ENCODE measurements at regions not wholly inside any gene's neighbourhood (a gene's known extent, or its start where the extent isn't known, plus 50 kb on each side); places are given as distances from the start of the nearest gene placed in this dataset.
"Not testable (repeated sequence)": the region's sequence is repeated elsewhere in the genome, so short reads cannot be mapped to it uniquely, and the experiment has no call there.

- Histone ChIP-seq H3K9ac (ENCODE audit: low read length in 2 of 2) (no peak overlapping the region), H3K27ac (ENCODE audit: low read length) (no peak overlapping the region), H3K27me3 (ENCODE audit: control insufficient read depth in 1 of 2, insufficient read depth in 2 of 2, low read length in 2 of 2) (no peaks in the 10 kb centered on the region), H3K36me3 (ENCODE audit: control insufficient read depth in 2 of 2, insufficient read depth in 2 of 2, low read length in 2 of 2) (no peaks in the 10 kb centered on the region), H3K9me3 (ENCODE audit: control insufficient read depth in 2 of 2, low read length in 2 of 2) (no peaks in the 10 kb centered on the region), H3K4me3 (ENCODE audit: low read length in 2 of 2) (no peak overlapping the region), H3K4me1 (ENCODE audit: control insufficient read depth, insufficient read depth, low read length) (no peaks in the 10 kb centered on the region)
Observed at GRCh38 chr3:87691109-87691508, 367.7 kb downstream of the CGGBP1 start.

- not testable (repeated sequence) for H3K27ac ChIP-seq (ENCODE audit: low read length); H3K4me1 ChIP-seq (ENCODE audit: control insufficient read depth, insufficient read depth, low read length); H3K36me3 ChIP-seq (ENCODE audit: control insufficient read depth in 2 of 2, insufficient read depth in 2 of 2, low read length in 2 of 2); H3K4me3 ChIP-seq (ENCODE audit: low read length in 2 of 2); H3K9ac ChIP-seq (ENCODE audit: low read length in 2 of 2); H3K27me3 ChIP-seq (ENCODE audit: control insufficient read depth in 1 of 2, insufficient read depth in 2 of 2, low read length in 2 of 2); H3K9me3 ChIP-seq (ENCODE audit: control insufficient read depth in 2 of 2, low read length in 2 of 2)
Observed at GRCh38 chr3:87678984-87679660, 379.7 kb downstream of the CGGBP1 start.

GRCh38 chr3:87674397-87675161, 384.2 kb downstream of the CGGBP1 start:
- H3K27me3 ChIP-seq (ENCODE audit: control insufficient read depth in 1 of 2, insufficient read depth in 2 of 2, low read length in 2 of 2) = no peaks in the 10 kb centered on the region
- H3K9me3 ChIP-seq (ENCODE audit: control insufficient read depth in 2 of 2, low read length in 2 of 2) = no peaks in the 10 kb centered on the region
- no peaks in the 10 kb centered on the region for H3K4me1 ChIP-seq (ENCODE audit: control insufficient read depth, insufficient read depth, low read length)
- H3K4me3 ChIP-seq (ENCODE audit: low read length in 2 of 2) = no peak overlapping the region
- no peak overlapping the region for H3K9ac ChIP-seq (ENCODE audit: low read length in 2 of 2)
- no peak overlapping the region for H3K27ac ChIP-seq (ENCODE audit: low read length)
- no peaks in the 10 kb centered on the region for H3K36me3 ChIP-seq (ENCODE audit: control insufficient read depth in 2 of 2, insufficient read depth in 2 of 2, low read length in 2 of 2)

GRCh38 chr3:87673132-87673531, 385.7 kb downstream of the CGGBP1 start:
- Histone ChIP-seq H3K27me3 (ENCODE audit: control insufficient read depth in 1 of 2, insufficient read depth in 2 of 2, low read length in 2 of 2) (no peaks in the 10 kb centered on the region), H3K4me3 (ENCODE audit: low read length in 2 of 2) (no peak overlapping the region), H3K4me1 (ENCODE audit: control insufficient read depth, insufficient read depth, low read length) (no peaks in the 10 kb centered on the region), H3K9ac (ENCODE audit: low read length in 2 of 2) (no peak overlapping the region), H3K36me3 (ENCODE audit: control insufficient read depth in 2 of 2, insufficient read depth in 2 of 2, low read length in 2 of 2) (no peaks in the 10 kb centered on the region), H3K9me3 (ENCODE audit: control insufficient read depth in 2 of 2, low read length in 2 of 2) (no peaks in the 10 kb centered on the region), H3K27ac (ENCODE audit: low read length) (no peak overlapping the region)

- Histone ChIP-seq H3K27me3 (ENCODE audit: control insufficient read depth in 1 of 2, insufficient read depth in 2 of 2, low read length in 2 of 2) (no peaks in the 10 kb centered on the region), H3K9me3 (ENCODE audit: control insufficient read depth in 2 of 2, low read length in 2 of 2) (no peaks in the 10 kb centered on the region), H3K36me3 (ENCODE audit: control insufficient read depth in 2 of 2, insufficient read depth in 2 of 2, low read length in 2 of 2) (no peaks in the 10 kb centered on the region), H3K9ac (ENCODE audit: low read length in 2 of 2) (no peak overlapping the region), H3K4me3 (ENCODE audit: low read length in 2 of 2) (no peak overlapping the region), H3K4me1 (ENCODE audit: control insufficient read depth, insufficient read depth, low read length) (no peaks in the 10 kb centered on the region), H3K27ac (ENCODE audit: low read length) (no peak overlapping the region)
Observed at GRCh38 chr3:87654184-87654583, 377.8 kb upstream of the POU1F1 start.

- not testable (repeated sequence) for H3K9ac ChIP-seq (ENCODE audit: low read length in 2 of 2); H3K4me1 ChIP-seq (ENCODE audit: control insufficient read depth, insufficient read depth, low read length); H3K27ac ChIP-seq (ENCODE audit: low read length); H3K36me3 ChIP-seq (ENCODE audit: control insufficient read depth in 2 of 2, insufficient read depth in 2 of 2, low read length in 2 of 2); H3K4me3 ChIP-seq (ENCODE audit: low read length in 2 of 2); H3K27me3 ChIP-seq (ENCODE audit: control insufficient read depth in 1 of 2, insufficient read depth in 2 of 2, low read length in 2 of 2); H3K9me3 ChIP-seq (ENCODE audit: control insufficient read depth in 2 of 2, low read length in 2 of 2)
Observed at GRCh38 chr3:87653138-87653537, 376.8 kb upstream of the POU1F1 start.

- Histone ChIP-seq H3K4me3 (ENCODE audit: low read length in 2 of 2) (no peak overlapping the region), H3K27me3 (ENCODE audit: control insufficient read depth in 1 of 2, insufficient read depth in 2 of 2, low read length in 2 of 2) (no peaks in the 10 kb centered on the region), H3K36me3 (ENCODE audit: control insufficient read depth in 2 of 2, insufficient read depth in 2 of 2, low read length in 2 of 2) (no peaks in the 10 kb centered on the region), H3K27ac (ENCODE audit: low read length) (no peak overlapping the region), H3K9me3 (ENCODE audit: control insufficient read depth in 2 of 2, low read length in 2 of 2) (no peaks in the 10 kb centered on the region), H3K9ac (ENCODE audit: low read length in 2 of 2) (no peak overlapping the region), H3K4me1 (ENCODE audit: control insufficient read depth, insufficient read depth, low read length) (no peaks in the 10 kb centered on the region)
Observed at GRCh38 chr3:87634426-87634825, 358.0 kb upstream of the POU1F1 start.

- Histone ChIP-seq H3K27ac (ENCODE audit: low read length) (no peak overlapping the region), H3K4me3 (ENCODE audit: low read length in 2 of 2) (no peak overlapping the region), H3K9ac (ENCODE audit: low read length in 2 of 2) (no peak overlapping the region), H3K9me3 (ENCODE audit: control insufficient read depth in 2 of 2, low read length in 2 of 2) (no peaks in the 10 kb centered on the region), H3K27me3 (ENCODE audit: control insufficient read depth in 1 of 2, insufficient read depth in 2 of 2, low read length in 2 of 2) (no peaks in the 10 kb centered on the region), H3K36me3 (ENCODE audit: control insufficient read depth in 2 of 2, insufficient read depth in 2 of 2, low read length in 2 of 2) (no peaks in the 10 kb centered on the region), H3K4me1 (ENCODE audit: control insufficient read depth, insufficient read depth, low read length) (no peaks in the 10 kb centered on the region)
Observed at GRCh38 chr3:87627316-87627715, 350.9 kb upstream of the POU1F1 start.

GRCh38 chr3:87626546-87626945, 350.2 kb upstream of the POU1F1 start:
- Histone ChIP-seq H3K9me3 (ENCODE audit: control insufficient read depth in 2 of 2, low read length in 2 of 2) (no peaks in the 10 kb centered on the region), H3K4me3 (ENCODE audit: low read length in 2 of 2) (no peak overlapping the region), H3K27me3 (ENCODE audit: control insufficient read depth in 1 of 2, insufficient read depth in 2 of 2, low read length in 2 of 2) (no peaks in the 10 kb centered on the region), H3K27ac (ENCODE audit: low read length) (no peak overlapping the region), H3K4me1 (ENCODE audit: control insufficient read depth, insufficient read depth, low read length) (no peaks in the 10 kb centered on the region), H3K36me3 (ENCODE audit: control insufficient read depth in 2 of 2, insufficient read depth in 2 of 2, low read length in 2 of 2) (no peaks in the 10 kb centered on the region), H3K9ac (ENCODE audit: low read length in 2 of 2) (no peak overlapping the region)

- Histone ChIP-seq H3K9me3 (ENCODE audit: control insufficient read depth in 2 of 2, low read length in 2 of 2) (no peaks in the 10 kb centered on the region), H3K4me3 (ENCODE audit: low read length in 2 of 2) (no peak overlapping the region), H3K36me3 (ENCODE audit: control insufficient read depth in 2 of 2, insufficient read depth in 2 of 2, low read length in 2 of 2) (no peaks in the 10 kb centered on the region), H3K4me1 (ENCODE audit: control insufficient read depth, insufficient read depth, low read length) (no peaks in the 10 kb centered on the region), H3K27me3 (ENCODE audit: control insufficient read depth in 1 of 2, insufficient read depth in 2 of 2, low read length in 2 of 2) (no peaks in the 10 kb centered on the region), H3K9ac (ENCODE audit: low read length in 2 of 2) (no peak overlapping the region), H3K27ac (ENCODE audit: low read length) (no peak overlapping the region)
Observed at GRCh38 chr3:87625876-87626275, 349.5 kb upstream of the POU1F1 start.

GRCh38 chr3:87624860-87625259, 348.5 kb upstream of the POU1F1 start:
- Histone ChIP-seq H3K36me3 (ENCODE audit: control insufficient read depth in 2 of 2, insufficient read depth in 2 of 2, low read length in 2 of 2) (no peaks in the 10 kb centered on the region), H3K4me1 (ENCODE audit: control insufficient read depth, insufficient read depth, low read length) (no peaks in the 10 kb centered on the region), H3K27ac (ENCODE audit: low read length) (no peak overlapping the region), H3K27me3 (ENCODE audit: control insufficient read depth in 1 of 2, insufficient read depth in 2 of 2, low read length in 2 of 2) (no peaks in the 10 kb centered on the region), H3K9ac (ENCODE audit: low read length in 2 of 2) (no peak overlapping the region), H3K4me3 (ENCODE audit: low read length in 2 of 2) (no peak overlapping the region), H3K9me3 (ENCODE audit: control insufficient read depth in 2 of 2, low read length in 2 of 2) (no peaks in the 10 kb centered on the region)

Measured in stomach smooth muscle (tissue), 2 donors.